ENCODE measurements at regions not wholly inside any gene's neighbourhood (a gene's known extent, or its start where the extent isn't known, plus 50 kb on each side); places are given as distances from the start of the nearest gene placed in this dataset.

GRCh38 chr16:58862334-58863021, 128.4 kb upstream of the GOT2 start:
- no peak for TF ChIP-seq POLR2A (IDR thresholded peaks at IDR 0.05)
- TF ChIP-seq, protein P1, sequence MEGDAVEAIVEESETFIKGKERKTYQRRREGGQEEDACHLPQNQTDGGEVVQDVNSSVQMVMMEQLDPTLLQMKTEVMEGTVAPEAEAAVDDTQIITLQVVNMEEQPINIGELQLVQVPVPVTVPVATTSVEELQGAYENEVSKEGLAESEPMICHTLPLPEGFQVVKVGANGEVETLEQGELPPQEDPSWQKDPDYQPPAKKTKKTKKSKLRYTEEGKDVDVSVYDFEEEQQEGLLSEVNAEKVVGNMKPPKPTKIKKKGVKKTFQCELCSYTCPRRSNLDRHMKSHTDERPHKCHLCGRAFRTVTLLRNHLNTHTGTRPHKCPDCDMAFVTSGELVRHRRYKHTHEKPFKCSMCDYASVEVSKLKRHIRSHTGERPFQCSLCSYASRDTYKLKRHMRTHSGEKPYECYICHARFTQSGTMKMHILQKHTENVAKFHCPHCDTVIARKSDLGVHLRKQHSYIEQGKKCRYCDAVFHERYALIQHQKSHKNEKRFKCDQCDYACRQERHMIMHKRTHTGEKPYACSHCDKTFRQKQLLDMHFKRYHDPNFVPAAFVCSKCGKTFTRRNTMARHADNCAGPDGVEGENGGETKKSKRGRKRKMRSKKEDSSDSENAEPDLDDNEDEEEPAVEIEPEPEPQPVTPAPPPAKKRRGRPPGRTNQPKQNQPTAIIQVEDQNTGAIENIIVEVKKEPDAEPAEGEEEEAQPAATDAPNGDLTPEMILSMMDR (IDR thresholded peaks at IDR 0.05 in 8 of 11, conservative IDR thresholded peaks at IDR 0.05 in 3 of 11), result no peak
